B cell (primary cell): ENCODE measurements at regions not wholly inside any gene's neighbourhood (a gene's known extent, or its start where the extent isn't known, plus 50 kb on each side); places are given as distances from the start of the nearest gene placed in this dataset.

Experiments used
- EZH2 ChIP-seq: IDR thresholded peaks from 2 replicates; pipeline ENCODE4 v1.6.1; 2012; ENCODE audit warnings: borderline replicate concordance, low read depth, mild to moderate bottlenecking, moderate library complexity, low read length; ENCODE audit not compliant: insufficient read depth, poor library complexity, severe bottlenecking
- TF ChIP-seq, protein P1 (sequence below): fragments of 200-600 bp; IDR thresholded peaks from one replicate; pipeline ENCODE4 v1.8.0; 2022; ENCODE audit warnings: antibody characterized with exemption, mild to moderate bottlenecking

DNA sequence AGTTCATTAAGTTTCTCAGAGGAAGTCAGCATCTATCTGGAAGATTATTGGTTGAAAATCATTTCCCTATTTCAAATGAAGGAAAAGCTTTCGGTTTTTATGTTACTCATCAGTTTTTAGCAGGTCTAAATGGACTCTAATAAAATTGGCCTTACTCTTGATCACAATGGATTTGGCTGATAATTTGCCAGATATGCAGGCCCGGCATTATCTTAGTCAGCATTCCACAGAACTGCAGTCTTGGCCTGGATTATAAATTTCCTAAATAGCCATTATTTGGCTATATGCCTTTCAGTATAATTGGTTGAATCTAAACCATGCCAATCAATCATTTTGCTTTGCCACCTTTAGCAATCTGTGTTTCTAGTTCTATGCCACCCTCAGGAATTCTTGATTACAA is 91.7 kb upstream of the KCNQ5 start:
- TF ChIP-seq, protein P1, sequence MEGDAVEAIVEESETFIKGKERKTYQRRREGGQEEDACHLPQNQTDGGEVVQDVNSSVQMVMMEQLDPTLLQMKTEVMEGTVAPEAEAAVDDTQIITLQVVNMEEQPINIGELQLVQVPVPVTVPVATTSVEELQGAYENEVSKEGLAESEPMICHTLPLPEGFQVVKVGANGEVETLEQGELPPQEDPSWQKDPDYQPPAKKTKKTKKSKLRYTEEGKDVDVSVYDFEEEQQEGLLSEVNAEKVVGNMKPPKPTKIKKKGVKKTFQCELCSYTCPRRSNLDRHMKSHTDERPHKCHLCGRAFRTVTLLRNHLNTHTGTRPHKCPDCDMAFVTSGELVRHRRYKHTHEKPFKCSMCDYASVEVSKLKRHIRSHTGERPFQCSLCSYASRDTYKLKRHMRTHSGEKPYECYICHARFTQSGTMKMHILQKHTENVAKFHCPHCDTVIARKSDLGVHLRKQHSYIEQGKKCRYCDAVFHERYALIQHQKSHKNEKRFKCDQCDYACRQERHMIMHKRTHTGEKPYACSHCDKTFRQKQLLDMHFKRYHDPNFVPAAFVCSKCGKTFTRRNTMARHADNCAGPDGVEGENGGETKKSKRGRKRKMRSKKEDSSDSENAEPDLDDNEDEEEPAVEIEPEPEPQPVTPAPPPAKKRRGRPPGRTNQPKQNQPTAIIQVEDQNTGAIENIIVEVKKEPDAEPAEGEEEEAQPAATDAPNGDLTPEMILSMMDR: no peak
- TF ChIP-seq EZH2: no peak
